H9 (cell line): ENCODE measurements at regions not wholly inside any gene's neighbourhood (a gene's known extent, or its start where the extent isn't known, plus 50 kb on each side); places are given as distances from the start of the nearest gene placed in this dataset.

Source experiments
- DNase-seq: peaks from one replicate; pipeline ENCODE4 v3.0.0-alpha.2; 2017
- H2AFZ ChIP-seq: one replicate; pipeline ENCODE4 v1.6.1; 2013; ENCODE audit warnings: mild to moderate bottlenecking, low read length, control low read depth, moderate library complexity
- H2AK5ac ChIP-seq: 2 replicates; pipeline ENCODE4 v1.6.1; 2013; ENCODE audit warnings: low read length, control low read depth, mixed read lengths; ENCODE audit not compliant: insufficient read length
- H2BK120ac ChIP-seq: one replicate; pipeline ENCODE4 v1.6.1; 2013; ENCODE audit warnings: low read depth, mild to moderate bottlenecking, low read length, control low read depth, inconsistent platforms; ENCODE audit not compliant: poor library complexity, severe bottlenecking
- H2BK12ac ChIP-seq: 2 replicates; pipeline ENCODE4 v1.6.1; 2013; ENCODE audit warnings: low read length, control low read depth, mixed read lengths, low read depth; ENCODE audit not compliant: insufficient read length
- H2BK15ac ChIP-seq: 2 replicates; pipeline ENCODE4 v1.6.1; 2013; ENCODE audit warnings: low read depth, low read length, control low read depth
- H2BK20ac ChIP-seq: one replicate; pipeline ENCODE4 v1.6.1; 2013; ENCODE audit warnings: low read depth, mild to moderate bottlenecking, low read length, control low read depth, inconsistent platforms; ENCODE audit not compliant: poor library complexity, severe bottlenecking
- H2BK5ac ChIP-seq: 2 replicates; pipeline ENCODE4 v1.6.1; 2013; ENCODE audit warnings: low read length, control low read depth, mixed read lengths; ENCODE audit not compliant: insufficient read length
- H3K14ac ChIP-seq: 2 replicates; pipeline ENCODE4 v1.6.1; 2013; ENCODE audit warnings: low read length, control low read depth; ENCODE audit not compliant: insufficient read depth
- H3K18ac ChIP-seq: 2 replicates; pipeline ENCODE4 v1.6.1; 2013; ENCODE audit warnings: low read depth, mild to moderate bottlenecking, mixed read lengths, low read length, control low read depth; ENCODE audit not compliant: insufficient read length
- H3K23ac ChIP-seq: 2 replicates; pipeline ENCODE4 v1.6.1; 2013; ENCODE audit warnings: low read length, control low read depth, mixed read lengths, low read depth; ENCODE audit not compliant: insufficient read length
- H3K23me2 ChIP-seq: 2 replicates; pipeline ENCODE4 v1.6.1; 2013; ENCODE audit warnings: low read depth, mild to moderate bottlenecking, mixed read lengths, low read length, control low read depth; ENCODE audit not compliant: insufficient read length, poor library complexity, severe bottlenecking
- H3K27ac ChIP-seq: 2 replicates; pipeline ENCODE4 v1.5.1; 2013; ENCODE audit warnings: low read length, control low read depth, mixed read lengths, low read depth; ENCODE audit not compliant: insufficient read length
- H3K27me3 ChIP-seq: 2 replicates; pipeline ENCODE4 v1.6.1; 2013; ENCODE audit warnings: low read length, control low read depth, inconsistent platforms; ENCODE audit not compliant: insufficient read depth
- H3K4ac ChIP-seq: 2 replicates; pipeline ENCODE4 v1.6.1; 2013; ENCODE audit warnings: low read depth, mild to moderate bottlenecking, control low read depth, inconsistent platforms, low read length, moderate library complexity
- H3K4me1 ChIP-seq: 2 replicates; pipeline ENCODE4 v1.6.1; 2013; ENCODE audit warnings: low read length, control low read depth, inconsistent platforms; ENCODE audit not compliant: insufficient read depth
- H3K4me2 ChIP-seq: 2 replicates; pipeline ENCODE4 v1.6.1; 2013; ENCODE audit warnings: low read length, control low read depth, mixed read lengths; ENCODE audit not compliant: insufficient read length, insufficient read depth
- H3K56ac ChIP-seq: 2 replicates; pipeline ENCODE4 v1.6.1; 2013; ENCODE audit warnings: low read depth, mild to moderate bottlenecking, mixed read lengths, low read length, control low read depth; ENCODE audit not compliant: insufficient read length
- H3K79me1 ChIP-seq: 2 replicates; pipeline ENCODE4 v1.6.1; 2013; ENCODE audit warnings: low read depth, mild to moderate bottlenecking, moderate library complexity, low read length, control low read depth, inconsistent platforms; ENCODE audit not compliant: insufficient read depth, poor library complexity, severe bottlenecking
- H3K79me2 ChIP-seq: 2 replicates; pipeline ENCODE4 v1.6.1; 2013; ENCODE audit warnings: low read length, control low read depth, inconsistent platforms; ENCODE audit not compliant: insufficient read depth
- H3K9ac ChIP-seq: 2 replicates; pipeline ENCODE4 v1.6.1; 2013; ENCODE audit warnings: low read length, control low read depth, mixed read lengths; ENCODE audit not compliant: insufficient read length; ENCODE audit errors: extremely low read depth
- H3K9me3 ChIP-seq: one replicate; pipeline ENCODE4 v1.6.1; 2013; ENCODE audit warnings: low read depth, low read length, inconsistent platforms; ENCODE audit not compliant: control insufficient read depth
- H3T11ph ChIP-seq: one replicate; pipeline ENCODE4 v1.6.1; 2013; ENCODE audit warnings: mild to moderate bottlenecking, low read length, control low read depth, inconsistent platforms
- H4K20me1 ChIP-seq: one replicate; pipeline ENCODE4 v1.6.1; 2013; ENCODE audit not compliant: control insufficient read depth, insufficient read length, insufficient read depth
- H4K5ac ChIP-seq: 2 replicates; pipeline ENCODE4 v1.6.1; 2013; ENCODE audit warnings: low read depth, mild to moderate bottlenecking, mixed read lengths, low read length, control low read depth; ENCODE audit not compliant: insufficient read length
- H4K8ac ChIP-seq: replicated peaks from 2 replicates; pipeline ENCODE4 v1.6.1; 2013; ENCODE audit warnings: low read length, control low read depth, mixed read lengths, low read depth; ENCODE audit not compliant: insufficient read length
- H4K91ac ChIP-seq: 2 replicates; pipeline ENCODE4 v1.6.1; 2013; ENCODE audit warnings: low read depth, mild to moderate bottlenecking, moderate library complexity, mixed read lengths, low read length, control low read depth; ENCODE audit not compliant: insufficient read length
- H3K27ac Mint-ChIP-seq, 3 experiments: 2 replicates in 2 of 3; 3 replicates in 1 of 3; pipeline ENCODE4 v1.8.0; 2020 to 2021; ENCODE audit warnings: mixed read lengths in 3 of 3, mild to moderate bottlenecking in 1 of 3, moderate library complexity in 1 of 3
- H3K27me3 Mint-ChIP-seq: 2 replicates; pipeline ENCODE4 v1.8.0; 2021; ENCODE audit warnings: low read depth, mild to moderate bottlenecking, moderate library complexity, mixed read lengths
- H3K36me3 Mint-ChIP-seq, 3 experiments: 2 replicates in 2 of 3; 3 replicates in 1 of 3; pipeline ENCODE4 v1.8.0; 2020 to 2021; ENCODE audit warnings: low read depth in 3 of 3, mixed read lengths in 3 of 3; ENCODE audit not compliant: insufficient read depth in 1 of 3
- H3K4me1 Mint-ChIP-seq, 2 experiments: 2 replicates each; pipeline ENCODE4 v1.8.0; 2020; ENCODE audit warnings: mixed read lengths in 2 of 2
- H3K4me3 Mint-ChIP-seq, 2 experiments: 2 replicates in 1 of 2; 3 replicates in 1 of 2; pipeline ENCODE4 v1.8.0; 2020 to 2021; ENCODE audit warnings: mild to moderate bottlenecking in 2 of 2, mixed read lengths in 2 of 2, moderate library complexity in 1 of 2
- H3K9me3 Mint-ChIP-seq, 2 experiments: 2 replicates in 1 of 2; 3 replicates in 1 of 2; pipeline ENCODE4 v1.8.0; 2020; ENCODE audit warnings: mild to moderate bottlenecking in 2 of 2, mixed read lengths in 2 of 2, moderate library complexity in 1 of 2
- WGBS: extraction: QIAGEN DNeasy Blood & Tissue Kit; methylation state at CpG from one replicate; pipeline ENCODE4 v1.1.7; 2013; ENCODE audit warnings: missing lambda C conversion rate, low lambda C conversion rate, mixed read lengths; ENCODE audit not compliant: insufficient read length; ENCODE audit errors: extremely low coverage; 5-methylcytosine and 5-hydroxymethylcytosine counted together
- TF ChIP-seq, protein P1 (sequence below): fragments of 200-600 bp; sonication (generic); conservative IDR thresholded peaks from 3 replicates; pipeline ENCODE4 v1.8.0; 2021; ENCODE audit warnings: antibody characterized with exemption, mild to moderate bottlenecking

DNA sequence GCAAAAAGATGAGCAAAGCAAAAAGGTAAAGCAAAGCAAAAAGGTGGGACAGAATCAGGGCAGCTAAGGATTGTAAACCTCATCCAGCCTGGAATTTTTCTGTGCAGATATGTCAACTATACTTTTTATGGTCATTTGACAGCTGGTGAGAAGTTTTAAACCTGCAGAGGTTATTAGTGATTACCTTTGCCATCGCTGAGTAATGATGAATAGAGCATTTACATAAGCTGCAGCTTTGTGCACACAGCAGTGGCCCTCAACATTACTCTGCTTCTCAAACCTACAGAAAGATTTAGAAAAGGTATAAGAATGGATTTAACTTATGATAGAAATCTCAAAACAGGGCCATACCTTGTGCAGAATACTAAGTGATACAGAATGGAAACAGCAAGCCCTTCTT, 54.5 kb upstream of the C4orf54 start:
- H3K18ac ChIP-seq: no peak overlapping the region
- no peaks in the 10 kb centered on the region for H3K79me2 ChIP-seq
- no peak overlapping the region for H4K91ac ChIP-seq
- Mint-ChIP-seq H3K4me3 (no peak overlapping the region), H3K27me3 (no peaks in the 10 kb centered on the region), H3K9me3 (no peaks in the 10 kb centered on the region), H3K36me3 (no peaks in the 10 kb centered on the region), H3K4me1 (peaks cover 3 to 9% of the 10 kb centered on the region in 2 experiments), H3K27ac (no peak overlapping the region)
- H3K23me2 ChIP-seq: no peaks in the 10 kb centered on the region
- H3K4me2 ChIP-seq: no peak overlapping the region
- no peak overlapping the region for H2BK15ac ChIP-seq
- peaks cover 5% of the 10 kb centered on the region; the same call in 1 of the 2 replicates for H3K4me1 ChIP-seq
- no peak overlapping the region for H2BK12ac ChIP-seq
- no peaks in the 10 kb centered on the region for H3K9me3 ChIP-seq
- no peak overlapping the region for H4K8ac ChIP-seq
- TF ChIP-seq, protein P1, sequence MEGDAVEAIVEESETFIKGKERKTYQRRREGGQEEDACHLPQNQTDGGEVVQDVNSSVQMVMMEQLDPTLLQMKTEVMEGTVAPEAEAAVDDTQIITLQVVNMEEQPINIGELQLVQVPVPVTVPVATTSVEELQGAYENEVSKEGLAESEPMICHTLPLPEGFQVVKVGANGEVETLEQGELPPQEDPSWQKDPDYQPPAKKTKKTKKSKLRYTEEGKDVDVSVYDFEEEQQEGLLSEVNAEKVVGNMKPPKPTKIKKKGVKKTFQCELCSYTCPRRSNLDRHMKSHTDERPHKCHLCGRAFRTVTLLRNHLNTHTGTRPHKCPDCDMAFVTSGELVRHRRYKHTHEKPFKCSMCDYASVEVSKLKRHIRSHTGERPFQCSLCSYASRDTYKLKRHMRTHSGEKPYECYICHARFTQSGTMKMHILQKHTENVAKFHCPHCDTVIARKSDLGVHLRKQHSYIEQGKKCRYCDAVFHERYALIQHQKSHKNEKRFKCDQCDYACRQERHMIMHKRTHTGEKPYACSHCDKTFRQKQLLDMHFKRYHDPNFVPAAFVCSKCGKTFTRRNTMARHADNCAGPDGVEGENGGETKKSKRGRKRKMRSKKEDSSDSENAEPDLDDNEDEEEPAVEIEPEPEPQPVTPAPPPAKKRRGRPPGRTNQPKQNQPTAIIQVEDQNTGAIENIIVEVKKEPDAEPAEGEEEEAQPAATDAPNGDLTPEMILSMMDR: no peak
- DNase-seq: no peak
- no peak overlapping the region for H2AFZ ChIP-seq
- H3K14ac ChIP-seq: no peak overlapping the region
- H3K9ac ChIP-seq: no peak overlapping the region
- no peak overlapping the region for H2BK20ac ChIP-seq
- no peak overlapping the region for H4K5ac ChIP-seq
- H3K23ac ChIP-seq: no peak overlapping the region
- no peak overlapping the region for H2AK5ac ChIP-seq
- H2BK120ac ChIP-seq: no peak overlapping the region
- H3K56ac ChIP-seq: no peak overlapping the region
- H3K4ac ChIP-seq: no peak overlapping the region
- no peak overlapping the region for H3T11ph ChIP-seq
- no peaks in the 10 kb centered on the region for H4K20me1 ChIP-seq
- no peak overlapping the region for H2BK5ac ChIP-seq
- H3K79me1 ChIP-seq: no peaks in the 10 kb centered on the region
- H3K27me3 ChIP-seq: no peaks in the 10 kb centered on the region
- WGBS: no CpG with 5 or more reads among the region's 1 CpG
- no peak overlapping the region for H3K27ac ChIP-seq
